AG04449 (cell line): ENCODE measurements at regions not wholly inside any gene's neighbourhood (a gene's known extent, or its start where the extent isn't known, plus 50 kb on each side); places are given as distances from the start of the nearest gene placed in this dataset.

ENCODE experiments used
- CTCF ChIA-PET: fragments of 350-600 bp; formaldehyde crosslinking; extraction: SDS; loops from one replicate; lab custom pipeline; 2021; ENCODE audit warnings: antibody characterized with exemption; lab: Yijun Ruan, JAX
- POLR2A ChIA-PET: fragments of 400-600, 350-600 bp; formaldehyde crosslinking; extraction: SDS; loops from one replicate; lab custom pipeline; 2020; ENCODE audit warnings: antibody characterized with exemption, inconsistent platforms; lab: Yijun Ruan, JAX
- DNase-seq: peaks from one replicate; pipeline ENCODE4 v3.0.0-alpha.2; 2010; ENCODE audit warnings: low read depth, low spot score
- H3K4me3 ChIP-seq: 2 replicates; pipeline ENCODE4 v1.5.1; 2011; ENCODE audit warnings: low read depth, mild to moderate bottlenecking, control low read depth, low read length
- TF ChIP-seq, protein P1 (sequence below): IDR thresholded peaks from one replicate; pipeline ENCODE4 v1.5.1; 2011; ENCODE audit warnings: mild to moderate bottlenecking, moderate library complexity, low read length, control low read depth, inconsistent platforms; ENCODE audit not compliant: insufficient read depth; ENCODE audit errors: missing control alignments

DNA sequence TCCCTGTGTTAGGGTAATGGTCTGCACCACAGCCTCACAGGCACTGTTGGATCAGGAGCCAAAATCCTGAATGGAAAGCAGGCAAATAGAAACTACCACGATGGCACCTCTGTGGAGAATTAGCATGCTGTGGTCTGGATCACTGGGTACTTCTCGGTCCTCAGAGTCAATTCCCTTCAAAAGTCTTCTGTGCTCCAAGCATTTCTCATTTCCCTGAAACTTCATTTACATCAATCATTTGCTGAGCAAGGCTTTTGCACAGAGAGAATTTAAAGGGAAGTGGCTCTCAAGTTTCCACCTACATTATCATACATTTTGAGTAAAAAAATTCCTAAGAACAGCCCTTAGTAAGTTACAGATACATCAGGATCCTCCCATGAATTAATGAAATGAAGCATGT, 293.9 kb upstream of the NPSR1 start:
- ChIA-PET CTCF (no interaction called here), POLR2A (no interaction called here)
- no peak for DNase-seq
- H3K4me3 ChIP-seq, result no peak overlapping the region
- TF ChIP-seq, protein P1, sequence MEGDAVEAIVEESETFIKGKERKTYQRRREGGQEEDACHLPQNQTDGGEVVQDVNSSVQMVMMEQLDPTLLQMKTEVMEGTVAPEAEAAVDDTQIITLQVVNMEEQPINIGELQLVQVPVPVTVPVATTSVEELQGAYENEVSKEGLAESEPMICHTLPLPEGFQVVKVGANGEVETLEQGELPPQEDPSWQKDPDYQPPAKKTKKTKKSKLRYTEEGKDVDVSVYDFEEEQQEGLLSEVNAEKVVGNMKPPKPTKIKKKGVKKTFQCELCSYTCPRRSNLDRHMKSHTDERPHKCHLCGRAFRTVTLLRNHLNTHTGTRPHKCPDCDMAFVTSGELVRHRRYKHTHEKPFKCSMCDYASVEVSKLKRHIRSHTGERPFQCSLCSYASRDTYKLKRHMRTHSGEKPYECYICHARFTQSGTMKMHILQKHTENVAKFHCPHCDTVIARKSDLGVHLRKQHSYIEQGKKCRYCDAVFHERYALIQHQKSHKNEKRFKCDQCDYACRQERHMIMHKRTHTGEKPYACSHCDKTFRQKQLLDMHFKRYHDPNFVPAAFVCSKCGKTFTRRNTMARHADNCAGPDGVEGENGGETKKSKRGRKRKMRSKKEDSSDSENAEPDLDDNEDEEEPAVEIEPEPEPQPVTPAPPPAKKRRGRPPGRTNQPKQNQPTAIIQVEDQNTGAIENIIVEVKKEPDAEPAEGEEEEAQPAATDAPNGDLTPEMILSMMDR, result no peak

DNA sequence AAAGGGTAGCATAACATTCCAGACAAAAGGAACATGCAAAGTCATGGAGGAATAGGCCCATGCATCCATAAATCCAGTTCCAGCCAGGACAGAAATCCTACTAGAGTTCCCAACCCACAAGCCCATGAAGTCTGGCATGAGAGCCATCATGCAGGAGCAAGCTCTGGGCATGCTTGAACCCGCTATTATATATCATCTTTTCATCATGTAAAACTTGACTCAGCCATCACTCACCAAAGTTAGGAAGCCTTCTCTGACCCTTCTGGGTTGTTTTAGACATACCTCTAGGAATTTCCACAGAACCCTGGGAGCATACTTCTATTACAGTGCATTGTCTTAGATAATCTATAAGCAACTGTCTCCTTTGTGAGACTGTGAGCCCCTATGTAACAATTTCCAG, 293.0 kb upstream of the NPSR1 start:
- no peak for DNase-seq
- ChIA-PET CTCF (no interaction called here), POLR2A (no interaction called here)
- TF ChIP-seq, protein P1, result no peak
- H3K4me3 ChIP-seq, result no peak overlapping the region

DNA sequence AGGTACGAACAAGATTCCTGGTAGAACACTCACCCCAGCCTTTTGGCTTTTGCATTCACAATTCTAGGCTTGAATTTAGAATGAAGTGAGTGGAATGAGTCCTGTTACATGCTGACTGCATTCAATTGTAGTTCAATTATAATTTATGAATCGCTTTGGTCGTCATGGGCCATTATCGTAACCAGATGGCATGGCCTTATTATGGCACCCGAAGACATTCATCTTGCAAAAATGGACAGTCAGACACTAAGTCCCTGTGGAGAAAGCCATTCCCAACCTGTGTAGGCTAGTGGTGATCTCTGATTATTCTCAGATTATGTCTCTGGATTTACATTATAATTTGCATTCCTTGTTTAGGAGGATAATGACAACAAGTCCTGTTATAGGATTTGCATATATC, 292.4 kb upstream of the NPSR1 start:
- no peak for DNase-seq
- no peak overlapping the region for H3K4me3 ChIP-seq
- CTCF ChIA-PET, result no interaction called here
- TF ChIP-seq, protein P1, result no peak
- POLR2A ChIA-PET, result no interaction called here

DNA sequence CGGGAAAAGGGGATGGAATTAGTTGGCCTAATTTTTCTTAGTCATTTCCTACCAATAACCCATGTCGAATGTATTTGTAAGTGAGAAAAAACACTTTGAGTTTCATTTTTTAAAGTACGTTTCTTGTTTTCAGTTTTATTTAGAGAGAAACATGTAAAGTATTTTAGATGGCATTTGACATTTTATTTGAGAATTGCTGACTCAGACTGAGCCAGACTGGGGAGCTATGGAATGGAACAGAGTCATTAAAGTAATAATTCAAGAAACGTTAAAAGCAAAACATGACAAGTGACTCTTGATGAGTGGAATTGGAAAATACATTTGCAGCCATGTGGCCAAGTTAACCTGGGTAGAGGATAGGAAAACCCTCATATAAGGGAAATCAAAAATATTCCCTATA, 286.1 kb upstream of the NPSR1 start:
- TF ChIP-seq, protein P1, result no peak
- POLR2A ChIA-PET, result no interaction called here
- DNase-seq, result no peak
- CTCF ChIA-PET, result interaction anchor here (1.0 kb wide), 1 partner anchor 243 kb away, joined by 3 read pairs; no protein-coding TSS in a partner anchor
- H3K4me3 ChIP-seq, result no peak overlapping the region

DNA sequence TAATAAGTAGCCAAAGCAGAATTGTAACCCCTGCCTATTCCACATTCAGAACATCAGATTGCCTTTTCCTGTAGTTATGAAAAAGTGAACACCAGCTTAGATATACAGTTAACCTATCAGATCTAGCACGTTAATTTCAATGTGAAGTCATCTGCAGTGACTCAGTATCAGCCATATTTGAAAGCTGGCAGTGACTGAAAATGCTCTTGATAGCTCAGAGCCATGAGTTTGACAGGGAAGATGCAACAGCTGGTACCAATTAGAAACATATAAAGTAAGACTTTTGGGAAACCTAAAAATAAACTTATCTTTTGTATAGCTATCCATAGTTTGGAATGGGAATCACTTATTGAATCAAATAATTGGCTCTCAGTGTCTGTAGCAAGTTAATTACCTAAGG, 284.1 kb upstream of the NPSR1 start:
- CTCF ChIA-PET, result no interaction called here
- DNase-seq, result no peak
- POLR2A ChIA-PET, result interaction anchor here (0.6 to 0.7 kb wide), 2 partner anchors 35 to 245 kb away, joined by 3 read pairs; no protein-coding TSS in a partner anchor
- H3K4me3 ChIP-seq, result no peak overlapping the region
- TF ChIP-seq, protein P1, result no peak

DNA sequence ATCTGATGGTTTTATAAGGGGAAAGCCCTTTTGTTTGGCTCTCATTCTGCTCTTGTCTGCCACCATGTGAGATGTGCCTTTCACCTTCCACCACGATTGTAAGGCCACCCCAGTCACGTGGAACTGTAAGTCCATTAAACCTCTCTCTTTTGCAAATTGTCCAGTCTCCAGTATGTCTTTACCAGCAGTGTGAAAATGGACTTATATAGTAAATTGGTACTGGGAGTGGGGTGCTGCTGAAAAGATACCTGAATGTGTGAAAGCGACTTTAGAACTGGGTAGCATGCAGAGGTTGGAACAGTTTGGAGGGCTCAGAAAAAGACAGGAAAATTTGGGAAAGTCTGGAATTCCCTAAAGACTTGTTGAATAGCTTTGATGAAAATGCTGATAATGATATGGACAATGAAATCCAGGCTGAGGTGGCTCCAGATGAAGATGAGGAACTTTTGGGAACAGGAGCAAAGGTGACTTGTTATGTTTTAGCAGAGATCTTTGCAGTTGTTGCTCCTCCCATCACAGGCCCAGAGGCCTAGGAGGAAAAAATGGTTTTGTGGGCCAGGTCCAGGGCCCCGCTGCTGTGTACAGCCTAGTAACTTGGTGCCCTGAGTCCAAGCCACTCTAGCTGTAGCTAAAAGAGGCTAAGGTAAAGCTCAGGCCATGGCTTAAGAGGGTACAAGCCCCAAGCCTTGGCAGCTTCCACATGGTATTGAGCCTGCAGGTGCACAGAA, 275.7 kb upstream of the NPSR1 start:
- no peak overlapping the region for H3K4me3 ChIP-seq
- POLR2A ChIA-PET, result interaction anchor here (0.6 kb wide), 1 partner anchor 33 kb away, joined by 6 read pairs; no protein-coding TSS in a partner anchor
- no peak for DNase-seq
- CTCF ChIA-PET, result interaction anchor here (1.1 kb wide), 1 partner anchor 62 kb away, joined by 3 read pairs; no protein-coding TSS in a partner anchor
- TF ChIP-seq, protein P1, result no peak
